K562 (cell line): ENCODE measurements at regions not wholly inside any gene's neighbourhood (a gene's known extent, or its start where the extent isn't known, plus 50 kb on each side); places are given as distances from the start of the nearest gene placed in this dataset.

Experiments
- ATAC-seq: fragments of 200-7000 bp; cut with Tn5 transposase; 3 replicates; pipeline ENCODE4 v1.9.1; 2020; ENCODE audit warnings: moderate library complexity
- BruUV-seq: library from RNA; stranded (reverse); fragments of 400-500 nt; replicated peaks from 2 replicates; lab custom pipeline; 2021; lab: Mats Ljungman, UMichigan
- CTCF ChIA-PET: fragments of 300-600 bp; formaldehyde crosslinking; extraction: SDS; loops from one replicate; lab custom pipeline; 2021; ENCODE audit warnings: low intra/inter-chr PET ratio; lab: Yijun Ruan, JAX
- POLR2A ChIA-PET: fragments of 300-600, 350-650 bp; sonication (Branson Sonifier 250); formaldehyde crosslinking; extraction: SDS; loops from one replicate; lab custom pipeline; 2021; ENCODE audit warnings: antibody characterized with exemption, inconsistent platforms; lab: Yijun Ruan, JAX
- DNase-seq, 4 experiments: peaks; one replicate each; pipeline versions ENCODE4 v3.0.0 to v3.0.0-alpha.2; 2011 to 2018; ENCODE audit warnings: low spot score in 3 of 4, mixed read lengths in 3 of 4; ENCODE audit errors: extremely low read depth in 1 of 4
- FAIRE-seq: peaks from 2 replicates; lab custom pipeline; 2011; peaks lifted over from hg19 to GRCh38; lab: Jason Lieb, UNC
- H2AFZ ChIP-seq: 2 replicates; pipeline ENCODE4 v1.6.0; 2011; ENCODE audit warnings: low read depth, low read length, control low read depth, inconsistent platforms
- H3K27ac ChIP-seq: fragments of 200-600 bp; 3 replicates; pipeline ENCODE4 v1.8.0; 2011; ENCODE audit warnings: low read depth, mild to moderate bottlenecking, control low read depth, inconsistent platforms, low read length, moderate library complexity, mixed read lengths; ENCODE audit errors: extremely low read depth
- H3K27me3 ChIP-seq, 2 experiments: fragments of 300-600 bp in 1 of 2; 2 replicates in 1 of 2; 3 replicates in 1 of 2; pipeline versions ENCODE4 v1.6.0 to v1.8.0; 2011; ENCODE audit warnings: inconsistent platforms in 2 of 2, low read length in 2 of 2, mild to moderate bottlenecking in 1 of 2, mixed read lengths in 1 of 2, moderate library complexity in 1 of 2; ENCODE audit not compliant: control insufficient read depth in 2 of 2, insufficient read depth in 2 of 2
- H3K36me3 ChIP-seq: fragments of 300-600 bp; 3 replicates; pipeline ENCODE4 v1.8.0; 2011; ENCODE audit warnings: mild to moderate bottlenecking, low read length, inconsistent platforms; ENCODE audit not compliant: control insufficient read depth, insufficient read depth
- H3K4me1 ChIP-seq, 2 experiments: fragments of 200-600 bp in 1 of 2; replicated peaks in 1 of 2; 2 replicates in 1 of 2; 3 replicates in 1 of 2; pipeline versions ENCODE4 v1.5.1 to v1.8.0; 2011; ENCODE audit warnings: inconsistent platforms in 2 of 2, low read length in 2 of 2, mild to moderate bottlenecking in 1 of 2, mixed read lengths in 1 of 2, moderate library complexity in 1 of 2; ENCODE audit not compliant: control insufficient read depth in 2 of 2, insufficient read depth in 2 of 2
- H3K4me2 ChIP-seq: 2 replicates; pipeline ENCODE4 v1.6.1; 2011; ENCODE audit warnings: low read length, control low read depth, inconsistent platforms, mixed read lengths; ENCODE audit not compliant: insufficient read depth
- H3K4me3 ChIP-seq: fragments of 200-600 bp; sonication (generic), shearing (Covaris generic); 2 replicates; pipeline ENCODE4 v1.5.1; 2016; ENCODE audit warnings: control low read depth, inconsistent platforms
- H3K79me2 ChIP-seq: fragments of 200-600 bp; 3 replicates; pipeline ENCODE4 v1.8.0; 2011; ENCODE audit warnings: low read length, inconsistent platforms; ENCODE audit not compliant: control insufficient read depth, insufficient read depth
- H3K9ac ChIP-seq, 2 experiments: 2 replicates each; pipeline versions ENCODE4 v1.6.0 to v1.6.1; 2011; ENCODE audit warnings: low read depth in 2 of 2, low read length in 2 of 2, control low read depth in 1 of 2, inconsistent platforms in 1 of 2, mild to moderate bottlenecking in 1 of 2, mixed read lengths in 1 of 2; ENCODE audit not compliant: insufficient read depth in 1 of 2
- H3K9me1 ChIP-seq: one replicate; pipeline ENCODE4 v1.6.0; 2011; ENCODE audit warnings: inconsistent platforms, mild to moderate bottlenecking, low read length, moderate library complexity; ENCODE audit not compliant: control insufficient read depth, insufficient read depth
- H3K9me3 ChIP-seq: replicated peaks from 2 replicates; pipeline ENCODE4 v1.5.1; 2011; ENCODE audit warnings: low read depth, low read length, inconsistent platforms; ENCODE audit not compliant: control insufficient read depth, insufficient read depth
- H4K20me1 ChIP-seq: replicated peaks from 2 replicates; pipeline ENCODE4 v1.6.1; 2011; ENCODE audit warnings: low read length, inconsistent platforms, mixed read lengths; ENCODE audit not compliant: control insufficient read depth, insufficient read depth
- C11orf30 ChIP-seq: fragments of 450-650 bp; IDR thresholded peaks from 2 replicates; pipeline ENCODE4 v1.6.1; 2016; ENCODE audit warnings: low read depth, mild to moderate bottlenecking
- CSDE1 ChIP-seq, 2 experiments: fragments of 450-650 bp; IDR thresholded peaks; 2 replicates each; pipeline ENCODE4 v1.6.1; 2016; ENCODE audit warnings: mild to moderate bottlenecking in 1 of 2
- MAFF ChIP-seq: IDR thresholded peaks from 2 replicates; pipeline ENCODE4 v1.6.1; 2012; ENCODE audit warnings: low read length, improper control_type of control experiment
- RBM25 ChIP-seq: fragments of 200-400 bp; formaldehyde crosslinking; IDR thresholded peaks from 2 replicates; pipeline ENCODE4 v1.6.1; 2018; ENCODE audit warnings: low read length, low read depth, moderate library complexity; ENCODE audit not compliant: severe bottlenecking
- U2AF2 ChIP-seq: fragments of 200-400 bp; formaldehyde crosslinking; optimal IDR thresholded peaks from 2 replicates; pipeline ENCODE3; 2017; ENCODE audit warnings: low read depth, mild to moderate bottlenecking, low read length
- ZNF121 ChIP-seq: sonication (generic); formaldehyde crosslinking; conservative IDR thresholded peaks from 2 replicates; pipeline ENCODE4 v1.8.0; 2022; ENCODE audit warnings: missing genetic modification reagents
- ZNF316 ChIP-seq: fragments of 450-650 bp; IDR thresholded peaks from 2 replicates; pipeline ENCODE4 v1.6.1; 2016
- WGBS: fragments of 100-300 bp; shearing (Covaris generic); methylation state at CpG from one replicate; pipeline ENCODE4 v1.1.6; 2016; ENCODE audit warnings: low coverage, mixed read lengths; ENCODE audit not compliant: insufficient coverage; ENCODE audit errors: missing lambda C conversion rate; 5-methylcytosine and 5-hydroxymethylcytosine counted together
- in situ Hi-C: fragments of 300-500 bp; cut with MboI; formaldehyde crosslinking; loops from 4 replicates; pipeline ENCODE4 v1.15.0; 2018; ENCODE audit warnings: inconsistent platforms, mixed read lengths
- intact Hi-C: fragments of 100-400 bp; cut with micrococcal nuclease; formaldehyde crosslinking; loops from 2 replicates; pipeline ENCODE4 v1.14.2; 2022

- no peak overlapping the region for H3K4me3 ChIP-seq
- peaks cover 8 to 18% of the 10 kb centered on the region in 2 experiments; a peak in 3 of 5 replicates for H3K4me1 ChIP-seq
- intact Hi-C loops (loop anchor here (5.0 kb wide), 1 partner anchor 82 kb away; the partner anchor contains the start of gene CNKSR3), in situ Hi-C loops (no loop called here)
- no peaks in the 10 kb centered on the region for H3K27me3 ChIP-seq
- no peak for FAIRE-seq
- no peaks in the 10 kb centered on the region for H3K9me3 ChIP-seq
- no peak overlapping the region for H3K4me2 ChIP-seq
- H3K79me2 ChIP-seq = no peaks in the 10 kb centered on the region
- H4K20me1 ChIP-seq = no peaks in the 10 kb centered on the region
- no peak overlapping the region for H3K9ac ChIP-seq
- no peak for ATAC-seq
- no TSS peak for BruUV-seq
- no peak overlapping the region for H2AFZ ChIP-seq
- peak; percentile 4 for TF ChIP-seq RBM25
- TF ChIP-seq ZNF121 = peak; percentile 68; the same call in 1 of the 2 replicates
- no peak for TF ChIP-seq CSDE1 (IDR thresholded peaks at IDR 0.05)
- peak; percentile 31; the same call in 1 of the 2 replicates for TF ChIP-seq C11orf30
- peak; percentile 46 for TF ChIP-seq ZNF316
- TF ChIP-seq U2AF2 = no peak
- 0 out of 2 replicates have a peak, but pooled peaks have one; percentile 2 for TF ChIP-seq MAFF
- 62% methylated on average over 9 of the region's 9 CpGs for WGBS
- no peaks in the 10 kb centered on the region for H3K36me3 ChIP-seq
- ChIA-PET CTCF (interaction anchor here (0.5 kb wide), 1 partner anchor 131 kb away, joined by 3 read pairs; no protein-coding TSS in a partner anchor), POLR2A (interaction anchor here (0.6 kb wide), 1 partner anchor 348 kb away, joined by 3 read pairs; no protein-coding TSS in a partner anchor)
- no peaks in the 10 kb centered on the region for H3K9me1 ChIP-seq
- no peak for DNase-seq
- no peak overlapping the region for H3K27ac ChIP-seq
These were observed 84.2 kb upstream of the CNKSR3 start for GRCh38 chr6:154594496-154595198.
